H1 (cell line): ENCODE measurements at regions not wholly inside any gene's neighbourhood (a gene's known extent, or its start where the extent isn't known, plus 50 kb on each side); places are given as distances from the start of the nearest gene placed in this dataset.

ENCODE experiments used
- CTCF ChIA-PET: fragments of 300-600 bp; sonication (Branson Sonifier 250); formaldehyde crosslinking; loops from one replicate; lab custom pipeline; 2021; ENCODE audit not compliant: partially characterized antibody; lab: Charles Lee
- POLR2A ChIA-PET: fragments of 300-600 bp; sonication (Branson Sonifier 250); formaldehyde crosslinking; loops from one replicate; lab custom pipeline; 2021; ENCODE audit warnings: inconsistent platforms; ENCODE audit not compliant: partially characterized antibody; lab: Charles Lee
- DNase-seq, 2 experiments: peaks; one replicate each; pipeline versions ENCODE4 v3.0.0 to v3.0.0-alpha.2; 2010 to 2022; ENCODE audit warnings: low spot score in 2 of 2, low read depth in 1 of 2, mixed read lengths in 1 of 2
- FAIRE-seq: peaks from 2 replicates; lab custom pipeline; 2011; peaks lifted over from hg19 to GRCh38; lab: Jason Lieb, UNC
- H2AFZ ChIP-seq: 2 replicates; pipeline ENCODE4 v1.8.1; 2012; ENCODE audit warnings: low read length, inconsistent platforms
- H2AK5ac ChIP-seq: 2 replicates; pipeline ENCODE4 v1.6.1; 2013; ENCODE audit warnings: low read depth, low read length
- H2BK120ac ChIP-seq: replicated peaks from 2 replicates; pipeline ENCODE3; 2013; ENCODE audit warnings: low read depth, low read length, inconsistent platforms
- H2BK12ac ChIP-seq: 2 replicates; pipeline ENCODE4 v1.6.1; 2013; ENCODE audit warnings: low read depth, low read length
- H2BK15ac ChIP-seq: 2 replicates; pipeline ENCODE4 v1.6.1; 2013; ENCODE audit warnings: low read length
- H2BK20ac ChIP-seq: 2 replicates; pipeline ENCODE4 v1.6.1; 2013; ENCODE audit warnings: low read length
- H2BK5ac ChIP-seq: 2 replicates; pipeline ENCODE4 v1.6.1; 2013; ENCODE audit warnings: low read depth, low read length
- H3K14ac ChIP-seq: 2 replicates; pipeline ENCODE4 v1.6.1; 2013; ENCODE audit warnings: inconsistent platforms; ENCODE audit not compliant: insufficient read length
- H3K18ac ChIP-seq: 2 replicates; pipeline ENCODE4 v1.6.1; 2013; ENCODE audit warnings: low read length; ENCODE audit errors: extremely low read depth
- H3K23ac ChIP-seq: 2 replicates; pipeline ENCODE4 v1.6.1; 2013; ENCODE audit warnings: inconsistent platforms; ENCODE audit not compliant: insufficient read length
- H3K23me2 ChIP-seq: 2 replicates; pipeline ENCODE4 v1.6.1; 2013; ENCODE audit warnings: low read depth, low read length
- H3K27ac ChIP-seq: 2 replicates; pipeline ENCODE4 v1.6.1; 2011; ENCODE audit warnings: low read depth, low read length, inconsistent platforms
- H3K27me3 ChIP-seq, 4 experiments: replicated peaks in 1 of 4; 1 replicate in 1 of 4; 2 replicates in 3 of 4; pipeline versions ENCODE4 v1.6.1 to v1.8.1; 2011 to 2013; ENCODE audit warnings: low read length in 3 of 4, mild to moderate bottlenecking in 3 of 4, inconsistent platforms in 2 of 4, mixed read lengths in 2 of 4, moderate library complexity in 1 of 4; ENCODE audit not compliant: control insufficient read depth in 3 of 4, insufficient read depth in 3 of 4; ENCODE audit errors: extremely low read depth in 1 of 4
- H3K36me3 ChIP-seq, 4 experiments: 2 replicates each; pipeline versions ENCODE4 v1.6.1 to v1.8.1; 2011 to 2013; ENCODE audit warnings: mild to moderate bottlenecking in 4 of 4, low read length in 3 of 4, moderate library complexity in 2 of 4, control low read depth in 1 of 4, inconsistent platforms in 1 of 4; ENCODE audit not compliant: insufficient read depth in 4 of 4, control insufficient read depth in 2 of 4
- H3K4ac ChIP-seq: replicated peaks from 2 replicates; pipeline ENCODE3; 2013; ENCODE audit warnings: low read length, low read depth, mixed read lengths, inconsistent platforms; ENCODE audit not compliant: insufficient read length
- H3K4me1 ChIP-seq, 4 experiments: replicated peaks in 1 of 4; 1 replicate in 1 of 4; 2 replicates in 3 of 4; pipeline versions ENCODE4 v1.6.1 to v1.8.1; 2011 to 2013; ENCODE audit warnings: low read length in 3 of 4, inconsistent platforms in 2 of 4, mixed read lengths in 1 of 4; ENCODE audit not compliant: insufficient read depth in 4 of 4, control insufficient read depth in 3 of 4
- H3K4me2 ChIP-seq, 2 experiments: 2 replicates each; pipeline versions ENCODE4 v1.6.1 to v1.8.1; 2011 to 2013; ENCODE audit warnings: low read depth in 2 of 2, low read length in 2 of 2, control low read depth in 1 of 2, inconsistent platforms in 1 of 2, mild to moderate bottlenecking in 1 of 2; ENCODE audit not compliant: insufficient read depth in 1 of 2
- H3K4me3 ChIP-seq, 4 experiments: fragments of 200-600, 300-600 bp in 1 of 4; sonication (generic), shearing (Covaris generic), sonication (Bioruptor Twin) in 1 of 4; 2 replicates each; pipeline versions ENCODE4 v1.5.1 to v1.8.1; 2011 to 2016; ENCODE audit warnings: low read length in 4 of 4, low read depth in 3 of 4, control low read depth in 2 of 4, inconsistent platforms in 2 of 4, mild to moderate bottlenecking in 2 of 4, mixed read lengths in 1 of 4, moderate library complexity in 1 of 4; ENCODE audit not compliant: insufficient read depth in 2 of 4; ENCODE audit errors: extremely low read depth in 1 of 4
- H3K56ac ChIP-seq: replicated peaks from 2 replicates; pipeline ENCODE3; 2013; ENCODE audit warnings: low read depth, mild to moderate bottlenecking, mixed read lengths, low read length, inconsistent platforms; ENCODE audit not compliant: insufficient read length
- H3K79me1 ChIP-seq: 2 replicates; pipeline ENCODE4 v1.6.1; 2013; ENCODE audit warnings: low read depth, low read length, control low read depth
- H3K79me2 ChIP-seq, 2 experiments: 2 replicates each; pipeline versions ENCODE4 v1.6.1 to v1.8.1; 2012 to 2013; ENCODE audit warnings: low read length in 2 of 2, mild to moderate bottlenecking in 2 of 2, inconsistent platforms in 1 of 2; ENCODE audit not compliant: insufficient read depth in 2 of 2, control insufficient read depth in 1 of 2
- H3K9ac ChIP-seq, 4 experiments: replicated peaks in 1 of 4; 1 replicate in 1 of 4; 2 replicates in 3 of 4; pipeline versions ENCODE4 v1.6.1 to v1.8.1; 2011 to 2013; ENCODE audit warnings: low read depth in 3 of 4, low read length in 3 of 4, control low read depth in 2 of 4, mild to moderate bottlenecking in 2 of 4, moderate library complexity in 2 of 4, inconsistent platforms in 1 of 4; ENCODE audit errors: extremely low read depth in 1 of 4
- H3K9me3 ChIP-seq, 2 experiments: 2 replicates each; pipeline versions ENCODE4 v1.6.1 to v1.8.1; 2012 to 2013; ENCODE audit warnings: mild to moderate bottlenecking in 2 of 2, moderate library complexity in 2 of 2, control low read depth in 1 of 2, inconsistent platforms in 1 of 2, low read depth in 1 of 2, low read length in 1 of 2, mixed read lengths in 1 of 2; ENCODE audit not compliant: insufficient read depth in 2 of 2
- H4K20me1 ChIP-seq, 2 experiments: replicated peaks in 1 of 2; 2 replicates each; pipeline versions ENCODE3 to v1.8.1; 2011 to 2013; ENCODE audit warnings: inconsistent platforms in 2 of 2, low read length in 2 of 2, mild to moderate bottlenecking in 1 of 2; ENCODE audit not compliant: insufficient read depth in 2 of 2, control insufficient read depth in 1 of 2
- H4K5ac ChIP-seq: 2 replicates; pipeline ENCODE4 v1.6.1; 2013; ENCODE audit warnings: low read length, low read depth, mixed read lengths, inconsistent platforms; ENCODE audit not compliant: insufficient read length
- H4K8ac ChIP-seq: 2 replicates; pipeline ENCODE4 v1.8.0; 2013; ENCODE audit warnings: mild to moderate bottlenecking, moderate library complexity, low read length, inconsistent platforms; ENCODE audit not compliant: insufficient read depth; ENCODE audit errors: extremely low read depth
- H4K91ac ChIP-seq: replicated peaks from 2 replicates; pipeline ENCODE3; 2013; ENCODE audit warnings: low read length, mixed read lengths, inconsistent platforms; ENCODE audit not compliant: insufficient read length
- CREB1 ChIP-seq: IDR thresholded peaks from 2 replicates; pipeline ENCODE4 v1.6.1; 2012; ENCODE audit warnings: inconsistent platforms
- EGR1 ChIP-seq: IDR thresholded peaks from 2 replicates; pipeline ENCODE4 v1.6.1; 2011; ENCODE audit warnings: low read depth, low read length, borderline replicate concordance
- EZH2 ChIP-seq: fragments of 200-600 bp; sonication (generic); IDR thresholded peaks from 2 replicates; pipeline ENCODE4 v1.7.1; 2012; ENCODE audit warnings: low read depth, mild to moderate bottlenecking, moderate library complexity, low read length, inconsistent platforms; ENCODE audit not compliant: severe bottlenecking
- GTF2F1 ChIP-seq: IDR thresholded peaks from 2 replicates; pipeline ENCODE4 v1.6.1; 2012; ENCODE audit warnings: low read depth, low read length, improper control_type of control experiment, borderline replicate concordance
- JUN ChIP-seq: IDR thresholded peaks from 2 replicates; pipeline ENCODE4 v1.6.1; 2011; ENCODE audit warnings: low read depth, mild to moderate bottlenecking, improper control_type of control experiment, low read length
- KDM4A ChIP-seq: IDR thresholded peaks from one replicate; pipeline ENCODE4 v1.7.1; 2012; ENCODE audit warnings: low read depth, mild to moderate bottlenecking, moderate library complexity, low read length, inconsistent platforms; ENCODE audit not compliant: severe bottlenecking
- POU5F1 ChIP-seq: IDR thresholded peaks from 2 replicates; pipeline ENCODE4 v1.6.1; 2011; ENCODE audit warnings: low read depth, mild to moderate bottlenecking, low read length, moderate library complexity
- RBBP5 ChIP-seq: IDR thresholded peaks from 2 replicates; pipeline ENCODE4 v1.7.1; 2012; ENCODE audit warnings: low read depth, mild to moderate bottlenecking, inconsistent platforms, low read length, moderate library complexity, borderline replicate concordance
- RNF2 ChIP-seq: fragments of 200-900, 300-1000 bp; sonication (generic); IDR thresholded peaks from 2 replicates; pipeline ENCODE4 v1.7.1; 2016; ENCODE audit warnings: borderline replicate concordance, low read depth, mild to moderate bottlenecking, antibody characterized with exemption, low read length; ENCODE audit not compliant: poor library complexity, severe bottlenecking; ENCODE audit errors: missing control alignments
- SAP30 ChIP-seq: fragments of 300-600 bp; sonication (generic); IDR thresholded peaks from 2 replicates; pipeline ENCODE4 v1.7.1; 2012; ENCODE audit warnings: low read length, moderate library complexity, mild to moderate bottlenecking, inconsistent platforms; ENCODE audit not compliant: insufficient read depth, insufficient replicate concordance
- SP4 ChIP-seq: IDR thresholded peaks from 2 replicates; pipeline ENCODE4 v1.6.1; 2012; ENCODE audit warnings: low read length, inconsistent platforms
- SRF ChIP-seq: IDR thresholded peaks from 2 replicates; pipeline ENCODE4 v1.6.1; 2011; ENCODE audit warnings: mild to moderate bottlenecking, low read depth, low read length, moderate library complexity
- TAF7 ChIP-seq: optimal IDR thresholded peaks from 2 replicates; pipeline ENCODE3; 2011; ENCODE audit warnings: low read depth, mild to moderate bottlenecking, inconsistent platforms, low read length, moderate library complexity, borderline replicate concordance

DNA sequence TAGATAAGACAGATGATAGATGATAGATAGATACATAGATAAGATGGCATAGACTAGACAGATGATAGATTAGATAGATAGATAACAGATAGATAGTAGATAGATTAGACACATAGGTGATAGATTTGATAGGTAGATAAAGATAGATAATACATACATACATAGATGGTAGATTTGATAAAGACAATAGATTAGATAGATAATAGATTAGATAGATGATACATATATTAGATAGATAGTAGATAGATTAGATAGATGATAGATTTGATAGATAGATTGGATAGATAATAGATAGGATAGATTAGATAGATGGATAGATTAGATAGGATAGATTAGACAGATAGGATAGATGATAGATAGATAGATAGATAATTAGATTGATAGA, 327.6 kb downstream of the BRD1 start:
- no peak overlapping the region for H3K18ac ChIP-seq
- TF ChIP-seq KDM4A, result no peak
- TF ChIP-seq EGR1, result no peak
- no peak for TF ChIP-seq SP4
- no peak for TF ChIP-seq CREB1
- TF ChIP-seq SAP30, result no peak
- TF ChIP-seq TAF7, result no peak
- no peak for TF ChIP-seq GTF2F1
- no peak for TF ChIP-seq JUN
- TF ChIP-seq EZH2, result no peak
- no peak for TF ChIP-seq RNF2
- TF ChIP-seq RBBP5, result no peak
- no peak for TF ChIP-seq SRF
- no peak for TF ChIP-seq POU5F1
- H3K4me2 ChIP-seq, result no peak overlapping the region
- no peak overlapping the region for H3K27ac ChIP-seq
- H2BK5ac ChIP-seq, result no peak overlapping the region
- DNase-seq, result no peak
- no peak overlapping the region for H3K56ac ChIP-seq
- H3K23me2 ChIP-seq, result peaks cover 9% of the 10 kb centered on the region; the same call in 1 of the 2 replicates
- no peak overlapping the region for H4K91ac ChIP-seq
- no peaks in the 10 kb centered on the region for H3K79me1 ChIP-seq
- no peak overlapping the region for H2AFZ ChIP-seq
- H2BK20ac ChIP-seq, result no peak overlapping the region
- no peak overlapping the region for H3K23ac ChIP-seq
- no peaks in the 10 kb centered on the region for H3K27me3 ChIP-seq
- H3K14ac ChIP-seq, result no peak overlapping the region
- FAIRE-seq, result no peak
- peaks cover 0 to 7% of the 10 kb centered on the region in 2 experiments for H4K20me1 ChIP-seq
- H3K4me1 ChIP-seq, result no peaks in the 10 kb centered on the region
- no peak overlapping the region for H2BK12ac ChIP-seq
- no peak overlapping the region for H4K5ac ChIP-seq
- no peak overlapping the region for H2BK120ac ChIP-seq
- H3K4ac ChIP-seq, result no peak overlapping the region
- POLR2A ChIA-PET, result no interaction called here
- H3K9me3 ChIP-seq, result peaks cover 0 to 3% of the 10 kb centered on the region in 2 experiments; a peak in 1 of 4 replicates
- H4K8ac ChIP-seq, result no peak overlapping the region
- CTCF ChIA-PET, result no interaction called here
- H3K9ac ChIP-seq, result no peak overlapping the region
- H2BK15ac ChIP-seq, result no peak overlapping the region
- no peak overlapping the region for H3K4me3 ChIP-seq
- H2AK5ac ChIP-seq, result no peak overlapping the region
- no peaks in the 10 kb centered on the region for H3K79me2 ChIP-seq
- H3K36me3 ChIP-seq, result no peaks in the 10 kb centered on the region
